GM12878 (cell line): ENCODE measurements at regions not wholly inside any gene's neighbourhood (a gene's known extent, or its start where the extent isn't known, plus 50 kb on each side); places are given as distances from the start of the nearest gene placed in this dataset.

Experiments used
- EZH2 ChIP-seq: IDR thresholded peaks from 2 replicates; pipeline ENCODE4 v1.6.1; 2012; ENCODE audit warnings: low read depth, mild to moderate bottlenecking, control low read depth, inconsistent platforms, low read length, borderline replicate concordance; ENCODE audit not compliant: control insufficient read depth
- NFIC ChIP-seq: IDR thresholded peaks from 2 replicates; pipeline ENCODE4 v1.6.1; 2012; ENCODE audit warnings: low read depth, mild to moderate bottlenecking, inconsistent platforms, low read length, moderate library complexity
- RUNX3 ChIP-seq: IDR thresholded peaks from 2 replicates; pipeline ENCODE4 v1.6.1; 2012; ENCODE audit warnings: low read length, inconsistent platforms
- SRF ChIP-seq, 2 experiments: IDR thresholded peaks; 2 replicates each; pipeline ENCODE4 v1.6.1; 2011; ENCODE audit warnings: low read depth in 2 of 2, low read length in 2 of 2, mild to moderate bottlenecking in 1 of 2, moderate library complexity in 1 of 2
- TF ChIP-seq, protein P1 (sequence below): fragments of 450-650 bp; formaldehyde crosslinking; IDR thresholded peaks from 2 replicates; pipeline ENCODE4 v1.4.0; 2022; ENCODE audit warnings: mild to moderate bottlenecking, moderate library complexity
- TF ChIP-seq, protein P2 (sequence below): IDR thresholded peaks from 2 replicates; pipeline ENCODE4 v1.6.1; 2011; ENCODE audit warnings: borderline replicate concordance, low read depth, mild to moderate bottlenecking, moderate library complexity, low read length; ENCODE audit not compliant: insufficient read depth, poor library complexity, severe bottlenecking
- TF ChIP-seq, protein P3 (sequence below): fragments of 450-650 bp; IDR thresholded peaks from 2 replicates; pipeline ENCODE4 v1.6.1; 2017; ENCODE audit warnings: mild to moderate bottlenecking, moderate library complexity
- TF ChIP-seq, protein P4 (sequence below): IDR thresholded peaks from 2 replicates; pipeline ENCODE4 v1.6.1; 2012; ENCODE audit warnings: low read depth, low read length, improper control_type of control experiment

DNA sequence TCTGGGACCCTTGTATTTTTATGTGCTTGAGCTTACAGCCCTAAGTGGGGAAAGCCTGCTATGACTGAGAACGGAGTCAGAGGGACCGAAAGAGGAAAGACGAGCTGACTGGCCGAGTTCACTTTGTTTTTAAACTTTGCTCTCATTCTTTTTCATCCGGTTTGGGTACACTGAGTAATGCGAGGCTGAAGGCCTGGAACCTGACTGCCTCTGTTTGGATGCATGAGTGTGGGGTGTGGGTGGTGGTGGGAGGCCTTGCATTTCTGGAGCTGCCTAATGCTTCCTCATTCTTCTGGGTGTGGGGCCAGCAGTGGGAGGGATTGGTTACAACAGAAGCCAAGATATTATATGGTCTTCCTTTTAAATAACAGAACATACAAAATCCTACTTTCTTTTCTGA is 155.5 kb downstream of the BUB3 start (continued):
- TF ChIP-seq, protein P1, sequence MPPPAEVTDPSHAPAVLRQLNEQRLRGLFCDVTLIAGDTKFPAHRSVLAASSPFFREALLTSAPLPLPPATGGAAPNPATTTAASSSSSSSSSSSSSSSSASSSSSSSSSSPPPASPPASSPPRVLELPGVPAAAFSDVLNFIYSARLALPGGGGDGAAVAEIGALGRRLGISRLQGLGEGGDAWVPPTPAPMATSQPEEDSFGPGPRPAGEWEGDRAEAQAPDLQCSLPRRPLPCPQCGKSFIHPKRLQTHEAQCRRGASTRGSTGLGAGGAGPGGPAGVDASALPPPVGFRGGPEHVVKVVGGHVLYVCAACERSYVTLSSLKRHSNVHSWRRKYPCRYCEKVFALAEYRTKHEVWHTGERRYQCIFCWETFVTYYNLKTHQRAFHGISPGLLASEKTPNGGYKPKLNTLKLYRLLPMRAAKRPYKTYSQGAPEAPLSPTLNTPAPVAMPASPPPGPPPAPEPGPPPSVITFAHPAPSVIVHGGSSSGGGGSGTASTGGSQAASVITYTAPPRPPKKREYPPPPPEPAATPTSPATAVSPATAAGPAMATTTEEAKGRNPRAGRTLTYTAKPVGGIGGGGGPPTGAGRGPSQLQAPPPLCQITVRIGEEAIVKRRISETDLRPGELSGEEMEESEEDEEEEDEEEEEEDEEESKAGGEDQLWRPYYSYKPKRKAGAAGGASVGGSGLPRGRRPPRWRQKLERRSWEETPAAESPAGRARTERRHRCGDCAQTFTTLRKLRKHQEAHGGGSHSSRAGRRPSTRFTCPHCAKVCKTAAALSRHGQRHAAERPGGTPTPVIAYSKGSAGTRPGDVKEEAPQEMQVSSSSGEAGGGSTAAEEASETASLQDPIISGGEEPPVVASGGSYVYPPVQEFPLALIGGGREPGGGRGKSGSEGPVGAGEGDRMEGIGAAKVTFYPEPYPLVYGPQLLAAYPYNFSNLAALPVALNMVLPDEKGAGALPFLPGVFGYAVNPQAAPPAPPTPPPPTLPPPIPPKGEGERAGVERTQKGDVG (CRISPR knock-in tag) = no peak
- TF ChIP-seq SRF (IDR thresholded peaks at IDR 0.05; ENCODE audit: low read depth in 2 of 2, low read length in 2 of 2) (no peak), NFIC (no peak), RUNX3 (no peak), EZH2 (no peak)
- TF ChIP-seq, protein P2, sequence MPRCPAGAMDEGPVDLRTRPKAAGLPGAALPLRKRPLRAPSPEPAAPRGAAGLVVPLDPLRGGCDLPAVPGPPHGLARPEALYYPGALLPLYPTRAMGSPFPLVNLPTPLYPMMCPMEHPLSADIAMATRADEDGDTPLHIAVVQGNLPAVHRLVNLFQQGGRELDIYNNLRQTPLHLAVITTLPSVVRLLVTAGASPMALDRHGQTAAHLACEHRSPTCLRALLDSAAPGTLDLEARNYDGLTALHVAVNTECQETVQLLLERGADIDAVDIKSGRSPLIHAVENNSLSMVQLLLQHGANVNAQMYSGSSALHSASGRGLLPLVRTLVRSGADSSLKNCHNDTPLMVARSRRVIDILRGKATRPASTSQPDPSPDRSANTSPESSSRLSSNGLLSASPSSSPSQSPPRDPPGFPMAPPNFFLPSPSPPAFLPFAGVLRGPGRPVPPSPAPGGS = no peak
- TF ChIP-seq, protein P3, sequence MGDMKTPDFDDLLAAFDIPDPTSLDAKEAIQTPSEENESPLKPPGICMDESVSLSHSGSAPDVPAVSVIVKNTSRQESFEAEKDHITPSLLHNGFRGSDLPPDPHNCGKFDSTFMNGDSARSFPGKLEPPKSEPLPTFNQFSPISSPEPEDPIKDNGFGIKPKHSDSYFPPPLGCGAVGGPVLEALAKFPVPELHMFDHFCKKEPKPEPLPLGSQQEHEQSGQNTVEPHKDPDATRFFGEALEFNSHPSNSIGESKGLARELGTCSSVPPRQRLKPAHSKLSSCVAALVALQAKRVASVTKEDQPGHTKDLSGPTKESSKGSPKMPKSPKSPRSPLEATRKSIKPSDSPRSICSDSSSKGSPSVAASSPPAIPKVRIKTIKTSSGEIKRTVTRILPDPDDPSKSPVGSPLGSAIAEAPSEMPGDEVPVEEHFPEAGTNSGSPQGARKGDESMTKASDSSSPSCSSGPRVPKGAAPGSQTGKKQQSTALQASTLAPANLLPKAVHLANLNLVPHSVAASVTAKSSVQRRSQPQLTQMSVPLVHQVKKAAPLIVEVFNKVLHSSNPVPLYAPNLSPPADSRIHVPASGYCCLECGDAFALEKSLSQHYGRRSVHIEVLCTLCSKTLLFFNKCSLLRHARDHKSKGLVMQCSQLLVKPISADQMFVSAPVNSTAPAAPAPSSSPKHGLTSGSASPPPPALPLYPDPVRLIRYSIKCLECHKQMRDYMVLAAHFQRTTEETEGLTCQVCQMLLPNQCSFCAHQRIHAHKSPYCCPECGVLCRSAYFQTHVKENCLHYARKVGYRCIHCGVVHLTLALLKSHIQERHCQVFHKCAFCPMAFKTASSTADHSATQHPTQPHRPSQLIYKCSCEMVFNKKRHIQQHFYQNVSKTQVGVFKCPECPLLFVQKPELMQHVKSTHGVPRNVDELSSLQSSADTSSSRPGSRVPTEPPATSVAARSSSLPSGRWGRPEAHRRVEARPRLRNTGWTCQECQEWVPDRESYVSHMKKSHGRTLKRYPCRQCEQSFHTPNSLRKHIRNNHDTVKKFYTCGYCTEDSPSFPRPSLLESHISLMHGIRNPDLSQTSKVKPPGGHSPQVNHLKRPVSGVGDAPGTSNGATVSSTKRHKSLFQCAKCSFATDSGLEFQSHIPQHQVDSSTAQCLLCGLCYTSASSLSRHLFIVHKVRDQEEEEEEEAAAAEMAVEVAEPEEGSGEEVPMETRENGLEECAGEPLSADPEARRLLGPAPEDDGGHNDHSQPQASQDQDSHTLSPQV = no peak
- TF ChIP-seq, protein P4, sequence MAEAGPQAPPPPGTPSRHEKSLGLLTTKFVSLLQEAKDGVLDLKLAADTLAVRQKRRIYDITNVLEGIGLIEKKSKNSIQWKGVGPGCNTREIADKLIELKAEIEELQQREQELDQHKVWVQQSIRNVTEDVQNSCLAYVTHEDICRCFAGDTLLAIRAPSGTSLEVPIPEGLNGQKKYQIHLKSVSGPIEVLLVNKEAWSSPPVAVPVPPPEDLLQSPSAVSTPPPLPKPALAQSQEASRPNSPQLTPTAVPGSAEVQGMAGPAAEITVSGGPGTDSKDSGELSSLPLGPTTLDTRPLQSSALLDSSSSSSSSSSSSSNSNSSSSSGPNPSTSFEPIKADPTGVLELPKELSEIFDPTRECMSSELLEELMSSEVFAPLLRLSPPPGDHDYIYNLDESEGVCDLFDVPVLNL = no peak
